ENCODE measurements at regions not wholly inside any gene's neighbourhood (a gene's known extent, or its start where the extent isn't known, plus 50 kb on each side); places are given as distances from the start of the nearest gene placed in this dataset.

- H3K36me3 ChIP-seq (ENCODE audit: insufficient read depth, low read length): no peaks in the 10 kb centered on the region
- no peak overlapping the region for H3K9ac ChIP-seq (ENCODE audit: insufficient read length)
- TF ChIP-seq POLR2AphosphoS5 (IDR thresholded peaks at IDR 0.05; ENCODE audit: borderline replicate concordance, low read depth, low read length) (no peak), FOXP2 (optimal IDR thresholded peaks at IDR 0.05; ENCODE audit: control extremely low read depth, extremely low read length, insufficient read depth) (no peak), EZH2 (IDR thresholded peaks at IDR 0.05) (no peak)
- H3K9me3 ChIP-seq (ENCODE audit: low read depth, low read length): no peaks in the 10 kb centered on the region
- DNase-seq (ENCODE audit: low read depth, low spot score): no peak
- H3K27ac ChIP-seq: no peak overlapping the region
- no peak overlapping the region for H3K4me3 ChIP-seq
Observed at GRCh38 chr1:218804014-218804785, 369.5 kb upstream of the LYPLAL1 start.

- Histone ChIP-seq H3K27ac (no peak overlapping the region), H3K4me3 (no peak overlapping the region), H3K9me3 (ENCODE audit: low read depth, low read length) (no peaks in the 10 kb centered on the region), H3K9ac (ENCODE audit: insufficient read length) (no peak overlapping the region), H3K36me3 (ENCODE audit: insufficient read depth, low read length) (no peaks in the 10 kb centered on the region)
- DNase-seq (ENCODE audit: low read depth, low spot score): no peak
- no peak for TF ChIP-seq FOXP2 (optimal IDR thresholded peaks at IDR 0.05; ENCODE audit: control extremely low read depth, extremely low read length, insufficient read depth)
- no peak for TF ChIP-seq EZH2 (IDR thresholded peaks at IDR 0.05)
- no peak for TF ChIP-seq POLR2AphosphoS5 (IDR thresholded peaks at IDR 0.05; ENCODE audit: borderline replicate concordance, low read depth, low read length)
Observed at GRCh38 chr1:218809061-218809460, 364.6 kb upstream of the LYPLAL1 start.

GRCh38 chr1:218809625-218810024, 364.1 kb upstream of the LYPLAL1 start:
- DNase-seq (ENCODE audit: low read depth, low spot score): no peak
- no peak overlapping the region for H3K4me3 ChIP-seq
- H3K9ac ChIP-seq (ENCODE audit: insufficient read length): no peak overlapping the region
- TF ChIP-seq POLR2AphosphoS5 (IDR thresholded peaks at IDR 0.05; ENCODE audit: borderline replicate concordance, low read depth, low read length) (no peak), EZH2 (IDR thresholded peaks at IDR 0.05) (no peak), FOXP2 (optimal IDR thresholded peaks at IDR 0.05; ENCODE audit: control extremely low read depth, extremely low read length, insufficient read depth) (no peak)
- no peaks in the 10 kb centered on the region for H3K36me3 ChIP-seq (ENCODE audit: insufficient read depth, low read length)
- H3K27ac ChIP-seq: no peak overlapping the region
- no peaks in the 10 kb centered on the region for H3K9me3 ChIP-seq (ENCODE audit: low read depth, low read length)

GRCh38 chr1:218810306-218810705, 363.4 kb upstream of the LYPLAL1 start:
- no peak for DNase-seq (ENCODE audit: low read depth, low spot score)
- Histone ChIP-seq H3K36me3 (ENCODE audit: insufficient read depth, low read length) (no peaks in the 10 kb centered on the region), H3K27ac (no peak overlapping the region), H3K9ac (ENCODE audit: insufficient read length) (no peak overlapping the region), H3K9me3 (ENCODE audit: low read depth, low read length) (no peaks in the 10 kb centered on the region), H3K4me3 (no peak overlapping the region)
- TF ChIP-seq FOXP2 (optimal IDR thresholded peaks at IDR 0.05; ENCODE audit: control extremely low read depth, extremely low read length, insufficient read depth) (no peak), POLR2AphosphoS5 (IDR thresholded peaks at IDR 0.05; ENCODE audit: borderline replicate concordance, low read depth, low read length) (no peak), EZH2 (IDR thresholded peaks at IDR 0.05) (no peak)

- Histone ChIP-seq H3K36me3 (ENCODE audit: insufficient read depth, low read length) (no peaks in the 10 kb centered on the region), H3K27ac (no peak overlapping the region), H3K9me3 (ENCODE audit: low read depth, low read length) (no peaks in the 10 kb centered on the region), H3K9ac (ENCODE audit: insufficient read length) (no peak overlapping the region), H3K4me3 (no peak overlapping the region)
- DNase-seq (ENCODE audit: low read depth, low spot score): no peak
- TF ChIP-seq FOXP2 (optimal IDR thresholded peaks at IDR 0.05; ENCODE audit: control extremely low read depth, extremely low read length, insufficient read depth): no peak
- TF ChIP-seq POLR2AphosphoS5 (IDR thresholded peaks at IDR 0.05; ENCODE audit: borderline replicate concordance, low read depth, low read length): no peak
- no peak for TF ChIP-seq EZH2 (IDR thresholded peaks at IDR 0.05)
Observed at GRCh38 chr1:218811497-218811896, 362.2 kb upstream of the LYPLAL1 start.

GRCh38 chr1:218812360-218812759, 361.3 kb upstream of the LYPLAL1 start:
- no peaks in the 10 kb centered on the region for H3K36me3 ChIP-seq (ENCODE audit: insufficient read depth, low read length)
- TF ChIP-seq FOXP2 (optimal IDR thresholded peaks at IDR 0.05; ENCODE audit: control extremely low read depth, extremely low read length, insufficient read depth): no peak
- no peak for TF ChIP-seq EZH2 (IDR thresholded peaks at IDR 0.05)

GRCh38 chr1:218813237-218813636, 360.4 kb upstream of the LYPLAL1 start:
- Histone ChIP-seq H3K36me3 (ENCODE audit: insufficient read depth, low read length) (no peaks in the 10 kb centered on the region), H3K9ac (ENCODE audit: insufficient read length) (no peak overlapping the region), H3K9me3 (ENCODE audit: low read depth, low read length) (no peaks in the 10 kb centered on the region), H3K4me3 (no peak overlapping the region), H3K27ac (no peak overlapping the region)
- TF ChIP-seq EZH2 (IDR thresholded peaks at IDR 0.05) (no peak), FOXP2 (optimal IDR thresholded peaks at IDR 0.05; ENCODE audit: control extremely low read depth, extremely low read length, insufficient read depth) (no peak), POLR2AphosphoS5 (IDR thresholded peaks at IDR 0.05; ENCODE audit: borderline replicate concordance, low read depth, low read length) (no peak)
- no peak for DNase-seq (ENCODE audit: low read depth, low spot score)

More at GRCh38 chr1:218812360-218812759, 361.3 kb upstream of the LYPLAL1 start:
- Histone ChIP-seq H3K9me3 (ENCODE audit: low read depth, low read length) (no peaks in the 10 kb centered on the region), H3K9ac (ENCODE audit: insufficient read length) (no peak overlapping the region), H3K4me3 (no peak overlapping the region), H3K27ac (no peak overlapping the region)
- DNase-seq (ENCODE audit: low read depth, low spot score): no peak

- no peaks in the 10 kb centered on the region for H3K36me3 ChIP-seq (ENCODE audit: insufficient read depth, low read length)
- H3K4me3 ChIP-seq: no peak overlapping the region
- DNase-seq (ENCODE audit: low read depth, low spot score): no peak
- H3K9me3 ChIP-seq (ENCODE audit: low read depth, low read length): no peaks in the 10 kb centered on the region
- no peak overlapping the region for H3K27ac ChIP-seq
- no peak overlapping the region for H3K9ac ChIP-seq (ENCODE audit: insufficient read length)
- TF ChIP-seq EZH2 (IDR thresholded peaks at IDR 0.05): no peak
- no peak for TF ChIP-seq FOXP2 (optimal IDR thresholded peaks at IDR 0.05; ENCODE audit: control extremely low read depth, extremely low read length, insufficient read depth)
- no peak for TF ChIP-seq POLR2AphosphoS5 (IDR thresholded peaks at IDR 0.05; ENCODE audit: borderline replicate concordance, low read depth, low read length)
Observed at GRCh38 chr1:218815076-218815475, 358.6 kb upstream of the LYPLAL1 start.

- H3K36me3 ChIP-seq (ENCODE audit: insufficient read depth, low read length): no peaks in the 10 kb centered on the region
- TF ChIP-seq FOXP2 (optimal IDR thresholded peaks at IDR 0.05; ENCODE audit: control extremely low read depth, extremely low read length, insufficient read depth): no peak
- TF ChIP-seq EZH2 (IDR thresholded peaks at IDR 0.05): no peak
- no peak for TF ChIP-seq POLR2AphosphoS5 (IDR thresholded peaks at IDR 0.05; ENCODE audit: borderline replicate concordance, low read depth, low read length)
- H3K4me3 ChIP-seq: no peak overlapping the region
- no peaks in the 10 kb centered on the region for H3K9me3 ChIP-seq (ENCODE audit: low read depth, low read length)
- DNase-seq (ENCODE audit: low read depth, low spot score): no peak
- H3K27ac ChIP-seq: no peak overlapping the region
- H3K9ac ChIP-seq (ENCODE audit: insufficient read length): no peak overlapping the region
Observed at GRCh38 chr1:218817071-218817470, 356.6 kb upstream of the LYPLAL1 start.
